Cardiac fibroblast (primary cell): ENCODE measurements at regions not wholly inside any gene's neighbourhood (a gene's known extent, or its start where the extent isn't known, plus 50 kb on each side); places are given as distances from the start of the nearest gene placed in this dataset.

Experiments used
- DNase-seq, 2 donors: peaks; one replicate each; pipeline versions ENCODE4 v3.0.0 to v3.0.0-alpha.2; 2010; ENCODE audit warnings: low read depth in 2 of 2
- H3K4me3 ChIP-seq, 2 donors: replicated peaks in 1 of 2; 1 replicate in 1 of 2; 2 replicates in 1 of 2; pipeline ENCODE4 v1.5.1; 2011; ENCODE audit warnings: low read depth in 2 of 2, low read length in 2 of 2, mild to moderate bottlenecking in 2 of 2, moderate library complexity in 1 of 2
- CTCF ChIP-seq: IDR thresholded peaks from one replicate; pipeline ENCODE4 v1.5.1; 2011; ENCODE audit warnings: low read depth, mild to moderate bottlenecking, low read length, inconsistent platforms

- DNase-seq: no peak
- TF ChIP-seq CTCF: no peak
- H3K4me3 ChIP-seq: no peak overlapping the region
Measured at GRCh38 chr9:629146-629545, 212.4 kb upstream of the DMRT1 start.

- DNase-seq: peak in 1 of 2 donors; percentile 65
- TF ChIP-seq CTCF: no peak
- no peak overlapping the region for H3K4me3 ChIP-seq
Measured at GRCh38 chr9:630817-631216, 210.7 kb upstream of the DMRT1 start.

DNA sequence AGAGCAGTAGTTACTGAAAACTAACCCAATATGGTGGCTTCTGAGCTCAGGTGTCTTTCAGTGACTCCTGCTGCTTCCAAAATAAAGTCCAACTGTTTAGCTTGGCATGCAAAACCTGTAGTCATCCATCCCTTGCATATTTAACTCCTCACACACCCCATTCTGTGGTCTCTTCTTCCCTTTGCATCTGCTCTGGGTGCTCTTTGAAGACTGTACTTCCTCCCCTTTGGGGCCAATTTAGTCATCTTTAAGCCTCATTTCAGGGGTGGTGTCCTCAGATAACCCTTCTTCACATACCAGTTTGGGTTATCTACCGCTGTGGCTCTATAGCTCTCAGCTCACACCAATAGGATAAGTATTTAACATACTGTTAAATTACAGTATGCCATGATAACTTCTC, 209.9 kb upstream of the DMRT1 start:
- TF ChIP-seq CTCF: no peak
- H3K4me3 ChIP-seq: no peak overlapping the region

GRCh38 chr9:633461-633860, 208.0 kb upstream of the DMRT1 start:
- no peak for DNase-seq
- H3K4me3 ChIP-seq: no peak overlapping the region
- TF ChIP-seq CTCF: no peak

More for the DNA sequence above, 209.9 kb upstream of the DMRT1 start:
- DNase-seq: peak in 1 of 2 donors; percentile 59

DNA sequence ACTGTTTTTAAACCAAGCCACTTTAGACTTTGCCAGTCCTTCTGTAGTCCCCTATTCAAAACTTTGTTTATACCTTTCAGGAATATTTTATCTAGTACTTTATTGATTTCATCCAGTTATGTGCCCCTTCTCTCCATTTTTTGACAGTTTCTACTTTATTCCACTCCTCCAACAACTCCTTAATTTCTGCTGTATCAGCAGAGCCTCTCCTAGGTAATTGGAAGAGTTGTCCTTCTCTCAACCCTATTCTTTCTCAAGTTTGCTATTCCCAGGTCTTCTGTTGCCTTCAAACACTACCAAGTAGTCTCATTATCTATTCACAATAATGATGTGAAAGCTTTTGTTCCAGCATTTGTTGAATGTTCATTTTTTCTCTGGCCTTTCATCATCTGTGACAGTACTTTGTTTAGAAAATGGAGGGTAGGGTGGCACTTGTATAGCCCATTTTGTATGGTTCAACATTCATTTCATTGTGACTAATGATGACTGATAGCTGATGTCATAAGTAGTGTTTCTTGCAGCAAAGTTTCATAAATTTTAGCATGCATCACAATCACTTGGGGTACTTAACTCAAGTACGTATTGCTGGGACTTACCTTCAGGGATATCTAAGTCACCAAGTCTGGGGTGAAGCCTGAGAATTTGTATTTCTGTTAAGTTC, 204.4 kb upstream of the DMRT1 start:
- TF ChIP-seq CTCF: no peak
- peak in 1 of 2 donors; percentile 37 for DNase-seq
- H3K4me3 ChIP-seq: no peak overlapping the region

DNA sequence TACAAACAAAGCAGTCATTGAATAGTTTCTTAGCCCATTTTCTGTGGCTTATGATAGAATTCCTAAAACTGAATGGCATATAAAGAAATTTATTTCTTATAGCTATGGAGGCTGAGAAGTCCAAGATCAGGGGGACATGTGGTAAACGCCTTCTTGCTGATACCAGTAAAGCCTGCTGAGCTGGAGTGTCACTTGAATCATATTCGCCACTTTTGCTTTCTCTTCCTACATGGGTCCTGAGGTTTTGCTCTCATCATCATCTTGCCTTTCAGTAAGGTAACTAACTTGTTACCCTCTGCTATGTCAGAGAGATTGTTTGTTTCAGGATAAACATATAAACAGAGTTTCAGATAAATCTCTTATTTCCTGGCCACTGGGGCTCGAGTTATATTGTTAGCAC, 203.3 kb upstream of the DMRT1 start:
- DNase-seq: no peak
- no peak for TF ChIP-seq CTCF
- H3K4me3 ChIP-seq: no peak overlapping the region

GRCh38 chr9:642014-642413, 199.5 kb upstream of the DMRT1 start:
- H3K4me3 ChIP-seq: no peak overlapping the region
- no peak for TF ChIP-seq CTCF
- DNase-seq: no peak
